TTC549 (cell line): ENCODE measurements at regions not wholly inside any gene's neighbourhood (a gene's known extent, or its start where the extent isn't known, plus 50 kb on each side); places are given as distances from the start of the nearest gene placed in this dataset.

Experiments used
- FAIRE-seq: peaks from 2 replicates; lab custom pipeline; 2012; peaks lifted over from hg19 to GRCh38; lab: Jason Lieb, UNC

- FAIRE-seq: no peak
Measured at GRCh38 chr16:6124136-6124535, 1026.5 kb upstream of the EEF2KMT start.

GRCh38 chr16:6122401-6122800 is 1024.8 kb upstream of the EEF2KMT start:
- no peak for FAIRE-seq

- FAIRE-seq: no peak
Measured at GRCh38 chr16:6114691-6115090, 1017.1 kb upstream of the EEF2KMT start.

- FAIRE-seq: no peak
Measured at GRCh38 chr16:6113749-6114148, 1016.2 kb upstream of the EEF2KMT start.

GRCh38 chr16:6112700-6113099 is 1015.1 kb upstream of the EEF2KMT start:
- FAIRE-seq: no peak

GRCh38 chr16:6111390-6111789 is 1013.8 kb upstream of the EEF2KMT start:
- no peak for FAIRE-seq

- FAIRE-seq: no peak
Measured at GRCh38 chr16:6110346-6110745, 1012.8 kb upstream of the EEF2KMT start.

GRCh38 chr16:6106061-6106460 is 1008.5 kb upstream of the EEF2KMT start:
- FAIRE-seq: no peak

GRCh38 chr16:6105115-6105514 is 1007.5 kb upstream of the EEF2KMT start:
- FAIRE-seq: no peak

- no peak for FAIRE-seq
Measured at GRCh38 chr16:6104428-6104827, 1006.8 kb upstream of the EEF2KMT start.

GRCh38 chr16:6103561-6103960 is 1006.0 kb upstream of the EEF2KMT start:
- FAIRE-seq: no peak

GRCh38 chr16:6099102-6099501 is 1001.5 kb upstream of the EEF2KMT start:
- FAIRE-seq: no peak

- no peak for FAIRE-seq
Measured at GRCh38 chr16:6096931-6097670, 999.5 kb upstream of the EEF2KMT start.

GRCh38 chr16:6095414-6095813 is 997.8 kb upstream of the EEF2KMT start:
- FAIRE-seq: no peak

- FAIRE-seq: no peak
Measured at GRCh38 chr16:6091021-6091420, 993.4 kb upstream of the EEF2KMT start.

- no peak for FAIRE-seq
Measured at GRCh38 chr16:6081320-6081976, 983.9 kb upstream of the EEF2KMT start.

- no peak for FAIRE-seq
Measured at GRCh38 chr16:6076631-6077030, 979.0 kb upstream of the EEF2KMT start.

- FAIRE-seq: no peak
Measured at GRCh38 chr16:6068063-6068462, 970.5 kb upstream of the EEF2KMT start.

- no peak for FAIRE-seq
Measured at GRCh38 chr16:6066652-6067051, 969.1 kb upstream of the EEF2KMT start.

GRCh38 chr16:6063526-6063925 is 965.9 kb upstream of the EEF2KMT start:
- no peak for FAIRE-seq

GRCh38 chr16:6059671-6060070 is 962.1 kb upstream of the EEF2KMT start:
- no peak for FAIRE-seq

- no peak for FAIRE-seq
Measured at GRCh38 chr16:6057821-6058220, 960.2 kb upstream of the EEF2KMT start.

GRCh38 chr16:6048017-6048416 is 950.4 kb upstream of the EEF2KMT start:
- FAIRE-seq: no peak

GRCh38 chr16:6047325-6047724 is 949.7 kb upstream of the EEF2KMT start:
- no peak for FAIRE-seq
